ENCODE measurements at regions not wholly inside any gene's neighbourhood (a gene's known extent, or its start where the extent isn't known, plus 50 kb on each side); places are given as distances from the start of the nearest gene placed in this dataset.

GRCh38 chrX:106249706-106250379 is 81.7 kb downstream of the PWWP3B start:
- Histone ChIP-seq H3K4me2 (ENCODE audit: low read depth, low read length) (no peak overlapping the region), H3K36me3 (ENCODE audit: control insufficient read depth, insufficient read depth, low read length) (no peaks in the 10 kb centered on the region), H2BK120ac (ENCODE audit: low read depth, low read length) (no peak overlapping the region), H2AK9ac (replicated peaks; ENCODE audit: low read depth, low read length, poor library complexity) (no peak overlapping the region), H3K9me1 (ENCODE audit: insufficient read depth, low read length) (no peaks in the 10 kb centered on the region), H3K4me1 (ENCODE audit: control insufficient read depth, insufficient read depth, low read length) (no peaks in the 10 kb centered on the region), H4K20me1 (ENCODE audit: insufficient read depth, low read length) (no peaks in the 10 kb centered on the region), H3K79me1 (ENCODE audit: low read depth in 1 of 2, low read length in 2 of 2) (no peaks in the 10 kb centered on the region), H3K27me3 (ENCODE audit: control insufficient read depth, insufficient read depth, low read length) (no peaks in the 10 kb centered on the region), H2BK15ac (ENCODE audit: low read depth, low read length) (no peak overlapping the region), H3K14ac (replicated peaks; ENCODE audit: low read depth, low read length) (no peak overlapping the region), H3K18ac (ENCODE audit: low read depth, low read length) (no peak overlapping the region), H2BK5ac (ENCODE audit: low read depth, low read length, poor library complexity, severe bottlenecking) (no peak overlapping the region), H2AFZ (replicated peaks; ENCODE audit: low read length, poor library complexity) (no peak overlapping the region), H3K27ac (ENCODE audit: insufficient read depth, low read length) (no peak overlapping the region), H3K56ac (ENCODE audit: extremely low read depth, insufficient read depth, low read length) (no peak overlapping the region), H3K4ac (ENCODE audit: low read depth, low read length) (no peak overlapping the region), H4K5ac (ENCODE audit: low read depth, low read length) (no peak overlapping the region), H4K8ac (ENCODE audit: low read depth in 2 of 2, low read length in 2 of 2) (no peak overlapping the region), H3K9me3 (ENCODE audit: control insufficient read depth, insufficient read depth, low read length) (no peaks in the 10 kb centered on the region), H4K91ac (ENCODE audit: insufficient read depth, low read depth, low read length) (no peak overlapping the region), H2BK20ac (ENCODE audit: low read depth, low read length) (no peak overlapping the region), H2AK5ac (ENCODE audit: low read depth, low read length) (no peak overlapping the region), H3K4me3 (ENCODE audit: insufficient read depth, low read depth, low read length) (no peak overlapping the region), H3K23ac (ENCODE audit: low read depth, low read length) (no peak overlapping the region), H3K9ac (ENCODE audit: low read depth, low read length) (no peak overlapping the region)
- WGBS, 2 experiments (ENCODE audit: extremely low coverage in 2 of 2, insufficient read length in 1 of 2) = no CpG with 5 or more reads among the region's 3 CpGs
- dilution Hi-C loops (cut with HindIII; ENCODE audit: low sequenced_read_pairs, unreplicated experiment) = no loop called here
- DNase-seq = no peak
- POLR2A ChIA-PET (ENCODE audit: unreplicated experiment) = no interaction called here
- in situ Hi-C loops (cut with MboI; ENCODE audit: low sequenced_read_pairs) = no loop called here
- BruUV-seq (replicated peaks) = no TSS peak
- intact Hi-C loops (cut with micrococcal nuclease) = no loop called here
- no peak for ATAC-seq (ENCODE audit: low read depth)
- CTCF ChIA-PET = no interaction called here
- TF ChIP-seq USF2 (IDR thresholded peaks at IDR 0.05; ENCODE audit: low read depth, low read length) (no peak), CEBPB (IDR thresholded peaks at IDR 0.05; ENCODE audit: low read depth, low read length) (no peak), FOS (IDR thresholded peaks at IDR 0.05; ENCODE audit: low read depth, low read length) (no peak), MXI1 (IDR thresholded peaks at IDR 0.05; ENCODE audit: borderline replicate concordance, low read depth, low read length) (no peak), RCOR1 (IDR thresholded peaks at IDR 0.05; ENCODE audit: insufficient replicate concordance, low read length) (no peak), CHD1 (IDR thresholded peaks at IDR 0.05; ENCODE audit: low read depth, low read length) (no peak), MAZ (IDR thresholded peaks at IDR 0.05; ENCODE audit: borderline replicate concordance, low read depth, low read length) (no peak), POLR2A (IDR thresholded peaks at IDR 0.05; ENCODE audit: low read depth, low read length) (no peak), ELK1 (IDR thresholded peaks at IDR 0.05; ENCODE audit: borderline replicate concordance, low read depth, low read length) (no peak), BHLHE40 (IDR thresholded peaks at IDR 0.05; ENCODE audit: low read depth, low read length) (no peak), RAD21 (IDR thresholded peaks at IDR 0.05; ENCODE audit: low read length) (no peak), SMC3 (IDR thresholded peaks at IDR 0.05; ENCODE audit: low read depth, low read length) (no peak), RFX5 (IDR thresholded peaks at IDR 0.05; ENCODE audit: low read depth, low read length) (no peak), MAFK (IDR thresholded peaks at IDR 0.05; ENCODE audit: low read depth, low read length) (no peak), CTCF (conservative IDR thresholded peaks at IDR 0.05; ENCODE audit: low read depth, low read length) (no peak)

Measured in IMR-90 (cell line).